ENCODE measurements at regions not wholly inside any gene's neighbourhood (a gene's known extent, or its start where the extent isn't known, plus 50 kb on each side); places are given as distances from the start of the nearest gene placed in this dataset.

- TF ChIP-seq POLR2A (IDR thresholded peaks at IDR 0.05) = no peak
- no peak for TF ChIP-seq CTCF (IDR thresholded peaks at IDR 0.05)
- no peak for TF ChIP-seq POLR2AphosphoS5 (IDR thresholded peaks at IDR 0.05)
Measured at GRCh38 chr4:117514391-117515175, 429.2 kb upstream of the TRAM1L1 start.

Data from transverse colon (tissue), 4 donors.